Immature natural killer cell (primary cell): ENCODE measurements at regions not wholly inside any gene's neighbourhood (a gene's known extent, or its start where the extent isn't known, plus 50 kb on each side); places are given as distances from the start of the nearest gene placed in this dataset.

Experiments
- DNase-seq, 3 donors: peaks; one replicate each; pipeline ENCODE4 v3.0.0; 2022; ENCODE audit warnings: mixed read lengths in 1 of 3
- H3K27ac Mint-ChIP-seq, 6 donors: one replicate each; pipeline ENCODE4 v1.8.0; 2020; ENCODE audit warnings: mixed read lengths in 6 of 6, mild to moderate bottlenecking in 5 of 6, inconsistent platforms in 4 of 6, moderate library complexity in 3 of 6
- H3K27me3 Mint-ChIP-seq, 3 donors: one replicate each; pipeline ENCODE4 v1.8.0; 2020 to 2021; ENCODE audit warnings: low read depth in 3 of 3, mild to moderate bottlenecking in 3 of 3, mixed read lengths in 3 of 3, moderate library complexity in 3 of 3, inconsistent platforms in 1 of 3
- H3K36me3 Mint-ChIP-seq, 3 donors: one replicate each; pipeline ENCODE4 v1.8.0; 2020; ENCODE audit warnings: mixed read lengths in 3 of 3, inconsistent platforms in 2 of 3, mild to moderate bottlenecking in 2 of 3
- H3K4me1 Mint-ChIP-seq, 2 donors: one replicate each; pipeline ENCODE4 v1.8.0; 2020; ENCODE audit warnings: inconsistent platforms in 2 of 2, mild to moderate bottlenecking in 2 of 2, mixed read lengths in 2 of 2, moderate library complexity in 1 of 2
- H3K4me3 Mint-ChIP-seq, 5 donors: one replicate each; pipeline ENCODE4 v1.8.0; 2020; ENCODE audit warnings: mild to moderate bottlenecking in 5 of 5, mixed read lengths in 5 of 5, inconsistent platforms in 3 of 5, moderate library complexity in 3 of 5
- H3K9me3 Mint-ChIP-seq, 6 donors: one replicate each; pipeline ENCODE4 v1.8.0; 2020; ENCODE audit warnings: mild to moderate bottlenecking in 6 of 6, mixed read lengths in 6 of 6, inconsistent platforms in 4 of 6, moderate library complexity in 3 of 6

DNA sequence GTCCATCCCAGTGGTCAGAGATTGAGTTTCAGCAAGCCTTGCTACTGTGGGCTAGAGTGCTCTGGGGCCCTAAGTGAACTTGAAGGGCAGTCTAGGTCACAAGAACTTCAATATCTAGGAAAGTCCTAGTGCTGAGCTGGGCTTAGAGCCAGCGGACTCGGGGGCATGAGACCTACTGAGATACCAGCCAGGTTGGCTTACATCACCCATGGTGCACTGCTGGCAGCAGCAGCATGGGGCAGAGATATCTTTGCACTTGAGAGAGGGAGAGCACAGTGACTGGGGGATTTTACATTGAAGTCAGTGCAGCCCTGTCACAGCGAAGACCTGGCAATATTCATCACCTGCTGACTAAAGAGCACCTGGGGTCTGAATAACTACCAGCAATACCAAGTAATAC, 158.3 kb upstream of the PRKD1 start:
- H3K4me1 Mint-ChIP-seq, result no peaks in the 10 kb centered on the region
- no peaks in the 10 kb centered on the region for H3K36me3 Mint-ChIP-seq
- H3K4me3 Mint-ChIP-seq, result no peak overlapping the region
- no peak for DNase-seq
- no peak overlapping the region for H3K27ac Mint-ChIP-seq
- no peaks in the 10 kb centered on the region for H3K27me3 Mint-ChIP-seq
- peaks cover 11 to 70% (median 32%) of the 10 kb centered on the region in 6 donors for H3K9me3 Mint-ChIP-seq

DNA sequence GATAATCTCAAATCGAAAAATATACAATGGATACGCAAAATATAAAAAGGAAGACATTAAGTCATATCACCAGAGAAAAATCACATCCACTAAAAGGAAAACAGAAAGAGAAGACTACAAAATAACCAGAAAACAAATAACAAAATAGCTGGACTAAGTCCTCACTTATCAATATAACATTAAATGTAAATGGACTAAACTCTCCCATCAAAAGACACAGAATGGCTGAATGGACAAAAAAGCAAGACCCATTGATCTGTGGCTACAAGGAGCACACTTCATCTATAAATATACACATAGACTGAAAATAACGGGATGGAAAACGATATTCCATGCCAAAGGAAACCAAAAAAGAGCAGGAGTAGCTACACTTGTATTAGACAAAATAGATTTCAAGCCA, 161.0 kb upstream of the PRKD1 start:
- Mint-ChIP-seq H3K4me1 (no peaks in the 10 kb centered on the region), H3K4me3 (no peak overlapping the region), H3K27me3 (no peaks in the 10 kb centered on the region), H3K9me3 (peaks cover 15 to 82% (median 40%) of the 10 kb centered on the region in 6 donors), H3K27ac (no peak overlapping the region), H3K36me3 (no peaks in the 10 kb centered on the region)
- DNase-seq, result no peak

DNA sequence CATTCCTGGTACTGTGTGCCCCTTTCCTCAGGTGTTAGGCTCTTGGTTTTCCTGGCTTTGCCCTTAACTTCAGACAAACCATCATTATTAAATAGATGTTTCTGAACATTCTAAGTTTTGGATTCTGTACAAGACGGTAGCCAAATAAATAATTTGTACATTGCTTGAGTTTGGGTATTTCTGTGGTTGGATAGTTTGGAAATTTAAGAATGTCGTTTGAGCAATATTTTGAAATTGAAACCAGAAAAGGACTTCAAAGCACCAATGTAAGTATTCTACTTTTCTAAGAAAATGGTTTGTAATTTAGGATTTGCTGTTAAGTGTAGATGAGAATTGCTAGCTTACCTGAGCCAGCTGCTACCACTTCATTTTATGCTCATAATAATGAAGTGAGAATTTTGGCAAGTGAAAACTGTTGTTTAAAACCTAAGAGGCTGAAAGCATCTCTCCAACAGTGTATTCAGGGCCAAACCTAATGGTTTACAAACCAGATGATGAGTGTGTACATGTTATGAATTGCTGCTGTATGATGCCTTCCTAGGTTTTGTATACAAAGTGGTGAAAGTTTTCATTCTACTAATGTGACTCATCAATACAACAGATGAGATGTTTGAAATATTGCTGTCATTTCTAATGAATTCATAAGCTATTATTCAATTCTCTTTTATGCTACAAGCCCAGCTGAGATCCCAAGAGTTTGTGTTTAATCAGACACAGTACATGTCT, 181.5 kb upstream of the PRKD1 start:
- Mint-ChIP-seq H3K9me3 (peaks cover 11 to 48% (median 18%) of the 10 kb centered on the region in 6 donors), H3K4me1 (no peaks in the 10 kb centered on the region), H3K27ac (no peak overlapping the region), H3K36me3 (peaks cover 0 to 3% (median 0%) of the 10 kb centered on the region in 3 donors), H3K4me3 (no peak overlapping the region), H3K27me3 (no peaks in the 10 kb centered on the region)
- DNase-seq, result no peak

DNA sequence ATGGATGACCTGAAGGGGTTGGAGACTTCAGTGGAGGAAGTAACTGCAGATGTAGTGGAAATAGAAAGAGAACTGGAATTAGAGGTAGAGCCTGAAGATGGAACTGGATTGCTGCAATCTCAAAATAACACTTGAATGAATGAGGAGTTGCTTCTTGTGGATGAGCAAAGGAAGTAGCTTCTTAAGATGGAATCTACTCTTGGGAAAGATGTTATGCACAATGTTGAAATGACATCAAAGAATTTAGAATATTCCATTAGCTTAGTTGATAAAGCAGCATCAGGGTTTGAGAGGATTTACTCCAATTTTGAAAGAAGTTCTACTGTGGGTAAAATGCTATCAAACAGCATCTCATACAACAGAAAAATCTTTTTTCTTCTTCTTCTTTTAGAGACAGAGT, 186.4 kb upstream of the PRKD1 start:
- Mint-ChIP-seq H3K4me1 (no peaks in the 10 kb centered on the region), H3K27me3 (no peaks in the 10 kb centered on the region), H3K4me3 (no peak overlapping the region), H3K27ac (no peak overlapping the region), H3K36me3 (peaks cover 0 to 3% (median 0%) of the 10 kb centered on the region in 3 donors), H3K9me3 (peaks cover 2 to 24% (median 9%) of the 10 kb centered on the region in 6 donors)
- DNase-seq, result no peak

DNA sequence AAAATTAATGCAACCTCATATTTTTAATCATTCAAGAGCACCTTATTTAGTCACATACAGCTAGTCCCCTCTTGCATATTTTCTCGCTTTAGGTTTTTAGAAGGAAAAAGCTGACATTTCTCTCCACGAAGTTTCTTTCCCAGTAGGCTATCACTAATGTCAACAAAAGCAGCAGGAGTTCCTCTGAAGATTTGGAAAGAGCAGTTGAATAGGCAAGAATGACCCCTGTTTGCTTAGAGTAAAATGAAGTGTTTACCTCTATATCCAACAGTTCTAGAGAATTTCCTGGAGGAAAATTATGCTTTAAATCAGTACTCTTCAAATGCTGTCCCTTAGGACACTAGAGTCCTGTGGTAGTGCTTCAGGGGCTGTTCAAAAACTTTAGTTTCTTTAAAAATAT, 188.1 kb upstream of the PRKD1 start:
- no peak overlapping the region for H3K4me3 Mint-ChIP-seq
- peaks cover 0 to 3% (median 0%) of the 10 kb centered on the region in 3 donors for H3K36me3 Mint-ChIP-seq
- H3K27ac Mint-ChIP-seq, result no peak overlapping the region
- no peak for DNase-seq
- H3K4me1 Mint-ChIP-seq, result no peaks in the 10 kb centered on the region
- H3K9me3 Mint-ChIP-seq, result peaks cover 0 to 21% (median 9%) of the 10 kb centered on the region in 6 donors
- H3K27me3 Mint-ChIP-seq, result no peaks in the 10 kb centered on the region

DNA sequence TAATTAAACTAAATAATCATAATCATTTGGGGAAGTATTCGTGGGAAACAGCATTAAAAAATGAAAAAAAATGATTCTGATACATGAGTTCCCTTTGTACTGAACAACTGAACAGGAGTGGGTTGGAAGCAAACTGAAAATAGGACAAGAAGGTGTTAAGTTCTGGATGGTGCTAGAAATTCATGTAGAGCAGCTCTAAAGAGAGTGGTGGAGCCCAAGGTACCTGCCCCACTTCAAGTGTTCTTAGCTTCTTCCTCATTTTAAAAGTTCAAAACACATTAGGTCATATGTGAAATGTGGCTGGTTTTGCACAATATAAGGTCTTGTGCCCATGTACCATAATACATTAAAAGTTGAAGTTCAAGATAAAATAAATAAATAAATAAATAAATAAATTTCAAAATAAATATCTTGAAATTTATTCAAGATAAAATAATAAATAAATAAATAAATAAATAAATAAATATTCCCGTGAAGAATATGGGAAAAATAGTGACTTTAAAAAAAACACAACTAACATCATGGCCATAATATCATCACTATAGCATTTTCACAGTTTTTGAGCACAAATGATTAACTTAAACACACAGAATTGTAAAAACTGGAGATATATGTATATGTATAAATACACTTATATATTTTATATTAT, 191.5 kb upstream of the PRKD1 start:
- Mint-ChIP-seq H3K36me3 (no peaks in the 10 kb centered on the region), H3K4me1 (no peaks in the 10 kb centered on the region), H3K4me3 (no peak overlapping the region), H3K27me3 (no peaks in the 10 kb centered on the region), H3K27ac (no peak overlapping the region), H3K9me3 (peaks cover 0 to 6% (median 5%) of the 10 kb centered on the region in 6 donors)
- DNase-seq, result no peak

DNA sequence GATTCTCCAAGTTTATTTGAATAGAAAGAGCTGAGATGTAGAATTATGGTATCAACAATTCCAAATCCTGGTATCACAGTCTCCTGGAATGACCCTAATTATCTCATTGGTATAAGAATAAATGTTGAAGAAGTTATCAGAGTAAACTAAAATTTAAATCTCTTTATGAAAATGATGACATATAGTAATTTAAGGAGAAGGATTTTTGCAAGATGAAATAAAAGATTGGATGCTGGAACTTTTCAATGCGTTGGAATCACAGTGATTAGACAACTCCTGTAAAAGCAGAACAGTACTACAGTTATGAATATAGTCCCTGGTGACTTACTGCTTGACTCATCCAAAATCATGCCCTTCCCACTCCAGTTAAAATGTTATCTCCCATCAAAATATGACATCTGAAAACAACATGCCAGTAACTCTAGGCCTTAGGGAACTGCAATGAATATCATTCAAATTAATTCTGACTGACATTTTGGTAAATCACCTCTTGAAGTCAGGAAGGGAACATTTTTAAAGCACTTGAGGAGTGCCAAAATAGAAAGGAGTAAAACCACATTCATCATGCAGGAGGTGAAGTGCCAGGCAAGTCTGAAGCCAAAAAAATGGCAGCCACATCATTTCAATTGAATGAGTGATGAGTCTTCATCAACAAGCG, 197.8 kb upstream of the PRKD1 start:
- H3K27ac Mint-ChIP-seq, result no peak overlapping the region
- H3K27me3 Mint-ChIP-seq, result no peaks in the 10 kb centered on the region
- DNase-seq, result no peak
- H3K36me3 Mint-ChIP-seq, result no peaks in the 10 kb centered on the region
- H3K4me3 Mint-ChIP-seq, result no peak overlapping the region
- H3K9me3 Mint-ChIP-seq, result peaks cover 0 to 14% (median 6%) of the 10 kb centered on the region in 6 donors
- H3K4me1 Mint-ChIP-seq, result no peaks in the 10 kb centered on the region

DNA sequence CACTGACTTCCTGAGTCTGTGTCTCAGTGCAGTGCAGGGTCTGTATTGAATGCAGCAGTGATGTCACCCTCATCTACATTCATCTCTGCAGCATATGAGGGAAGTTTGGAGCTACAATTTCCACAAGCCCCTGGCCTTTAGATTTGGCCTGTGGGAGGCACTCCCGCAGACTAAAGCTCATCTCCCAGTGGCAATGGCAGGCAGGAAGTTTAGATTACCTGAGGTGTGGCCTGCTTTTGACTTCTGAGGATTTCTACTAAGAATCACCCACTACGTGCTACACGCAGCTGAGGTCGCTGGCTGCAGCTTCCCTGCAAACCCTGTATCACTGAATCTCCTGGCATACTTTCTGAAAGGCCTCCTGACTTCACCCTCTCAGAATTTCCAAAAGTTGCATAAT, 202.2 kb upstream of the PRKD1 start:
- H3K4me1 Mint-ChIP-seq, result no peaks in the 10 kb centered on the region
- peaks cover 0 to 38% (median 5%) of the 10 kb centered on the region in 6 donors for H3K9me3 Mint-ChIP-seq
- no peaks in the 10 kb centered on the region for H3K36me3 Mint-ChIP-seq
- H3K27ac Mint-ChIP-seq, result no peak overlapping the region
- no peak for DNase-seq
- H3K4me3 Mint-ChIP-seq, result no peak overlapping the region
- H3K27me3 Mint-ChIP-seq, result no peaks in the 10 kb centered on the region

DNA sequence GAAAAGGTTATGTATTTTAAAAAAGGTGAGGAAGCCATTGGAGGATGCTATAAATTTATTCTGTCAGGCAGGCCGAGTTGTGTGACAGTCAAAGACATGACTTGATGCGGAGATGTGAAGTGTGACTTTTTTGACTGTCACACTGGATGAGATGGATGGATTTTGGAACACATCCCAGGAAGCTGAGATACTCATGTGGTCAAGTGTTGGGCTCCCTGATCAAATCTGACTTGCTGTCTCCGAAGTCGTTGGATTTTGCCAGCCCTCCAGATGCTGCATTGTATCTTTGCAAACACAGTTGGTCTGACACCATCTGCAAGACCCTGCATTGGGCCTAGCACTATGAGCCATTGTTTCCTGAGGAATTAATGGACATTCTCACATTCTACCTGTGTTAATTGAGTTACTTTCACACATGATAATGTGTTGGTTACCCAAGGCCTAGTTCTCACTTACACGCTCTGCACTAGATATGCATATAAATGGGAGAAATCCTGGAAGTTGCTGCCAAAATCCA, 204.0 kb upstream of the PRKD1 start:
- H3K27ac Mint-ChIP-seq, result no peak overlapping the region
- no peaks in the 10 kb centered on the region for H3K4me1 Mint-ChIP-seq

DNA sequence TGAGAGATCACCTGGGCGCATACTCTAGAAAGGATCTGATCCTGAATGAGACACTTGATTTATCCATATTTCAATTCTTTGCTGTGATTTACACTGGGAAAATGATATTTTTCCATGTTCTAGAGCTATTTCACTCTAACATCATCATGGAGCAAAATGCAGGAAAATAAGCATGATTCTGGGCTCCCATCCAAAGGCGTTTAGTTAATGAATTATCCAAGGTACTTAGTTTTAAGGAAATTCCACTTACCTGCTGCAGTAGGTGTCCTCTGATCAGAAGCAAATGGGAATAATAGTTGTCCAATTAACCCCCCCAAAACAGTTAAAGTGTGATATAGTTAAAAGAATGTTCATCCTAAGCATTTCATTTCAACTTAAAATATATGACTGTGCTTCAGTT, 204.5 kb upstream of the PRKD1 start:
- H3K9me3 Mint-ChIP-seq, result peaks cover 0 to 37% (median 4%) of the 10 kb centered on the region in 6 donors
- no peaks in the 10 kb centered on the region for H3K4me1 Mint-ChIP-seq
- H3K27me3 Mint-ChIP-seq, result no peaks in the 10 kb centered on the region
- H3K36me3 Mint-ChIP-seq, result no peaks in the 10 kb centered on the region
- no peak for DNase-seq
- H3K4me3 Mint-ChIP-seq, result no peak overlapping the region
- H3K27ac Mint-ChIP-seq, result no peak overlapping the region

More for the DNA sequence above, 204.0 kb upstream of the PRKD1 start:
- no peaks in the 10 kb centered on the region for H3K36me3 Mint-ChIP-seq
- no peak for DNase-seq
- no peak overlapping the region for H3K4me3 Mint-ChIP-seq
- no peaks in the 10 kb centered on the region for H3K27me3 Mint-ChIP-seq
- peaks cover 2 to 42% (median 4%) of the 10 kb centered on the region in 6 donors for H3K9me3 Mint-ChIP-seq

DNA sequence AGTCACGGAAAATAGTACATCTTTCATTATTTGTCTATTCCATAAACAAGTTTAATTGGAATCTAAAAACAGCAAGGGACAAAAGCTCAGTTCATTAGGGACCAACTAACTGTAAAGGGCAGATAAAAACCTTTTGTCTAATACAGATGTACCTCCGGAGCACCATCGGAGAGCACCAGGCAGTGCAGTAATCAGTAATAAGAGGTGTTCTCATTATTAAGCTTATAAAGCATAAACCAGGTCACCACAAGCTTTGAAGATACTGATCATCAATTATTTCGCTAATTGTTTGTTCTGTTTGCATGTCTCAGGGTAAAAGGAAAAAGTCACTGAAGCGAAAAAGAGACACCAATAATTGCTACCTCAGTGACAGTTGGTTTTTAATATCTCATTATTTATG, 207.3 kb upstream of the PRKD1 start:
- Mint-ChIP-seq H3K27ac (no peak overlapping the region), H3K4me3 (no peak overlapping the region), H3K9me3 (peaks cover 0 to 39% (median 5%) of the 10 kb centered on the region in 6 donors), H3K27me3 (no peaks in the 10 kb centered on the region), H3K4me1 (no peaks in the 10 kb centered on the region), H3K36me3 (no peaks in the 10 kb centered on the region)
- DNase-seq, result no peak

DNA sequence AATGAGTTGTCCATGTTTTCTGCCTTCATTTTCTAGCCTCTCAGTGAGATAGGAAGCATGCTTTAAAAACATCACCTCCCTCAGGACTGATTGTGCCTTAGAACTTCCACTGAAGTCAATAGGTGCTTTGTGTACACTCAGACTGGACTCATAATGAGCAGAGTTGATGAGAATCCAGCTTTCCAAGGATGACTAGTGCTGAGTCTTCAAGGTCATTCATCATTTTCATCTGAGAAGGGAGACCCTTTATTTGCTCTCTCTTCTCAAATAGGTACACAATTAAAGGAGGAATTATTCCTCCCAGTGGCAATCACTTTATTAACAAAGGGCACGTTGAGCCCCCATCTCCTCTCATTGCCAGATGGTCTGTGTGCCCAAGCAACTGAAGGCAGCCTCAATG, 210.9 kb upstream of the PRKD1 start:
- Mint-ChIP-seq H3K36me3 (peaks cover 0 to 4% (median 0%) of the 10 kb centered on the region in 3 donors), H3K4me3 (no peak overlapping the region), H3K9me3 (peaks cover 1 to 42% (median 13%) of the 10 kb centered on the region in 6 donors), H3K27ac (no peak overlapping the region), H3K4me1 (no peaks in the 10 kb centered on the region), H3K27me3 (no peaks in the 10 kb centered on the region)
- no peak for DNase-seq

DNA sequence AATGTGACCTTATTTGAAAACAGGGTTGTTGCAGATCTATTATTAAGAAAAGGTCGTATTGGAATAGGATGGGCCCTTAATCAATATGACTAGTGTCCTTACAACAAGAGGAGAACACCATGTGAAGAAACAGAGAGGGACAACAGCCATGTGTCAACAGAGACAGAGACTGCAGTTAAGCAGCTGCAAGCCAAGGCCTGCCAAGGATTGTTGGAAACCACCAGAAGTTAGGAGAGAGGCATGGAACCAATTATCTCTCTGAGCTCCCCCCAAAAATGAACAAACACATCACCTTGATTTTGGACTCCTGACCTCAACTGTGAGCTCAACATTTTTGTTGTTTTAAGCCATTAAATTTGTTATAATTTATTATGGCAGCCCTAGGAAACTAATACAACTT, 214.6 kb upstream of the PRKD1 start:
- Mint-ChIP-seq H3K27ac (no peak overlapping the region), H3K9me3 (peaks cover 10 to 54% (median 34%) of the 10 kb centered on the region in 6 donors), H3K27me3 (no peaks in the 10 kb centered on the region), H3K36me3 (peaks cover 0 to 4% (median 0%) of the 10 kb centered on the region in 3 donors), H3K4me3 (no peak overlapping the region), H3K4me1 (no peaks in the 10 kb centered on the region)
- DNase-seq, result no peak

DNA sequence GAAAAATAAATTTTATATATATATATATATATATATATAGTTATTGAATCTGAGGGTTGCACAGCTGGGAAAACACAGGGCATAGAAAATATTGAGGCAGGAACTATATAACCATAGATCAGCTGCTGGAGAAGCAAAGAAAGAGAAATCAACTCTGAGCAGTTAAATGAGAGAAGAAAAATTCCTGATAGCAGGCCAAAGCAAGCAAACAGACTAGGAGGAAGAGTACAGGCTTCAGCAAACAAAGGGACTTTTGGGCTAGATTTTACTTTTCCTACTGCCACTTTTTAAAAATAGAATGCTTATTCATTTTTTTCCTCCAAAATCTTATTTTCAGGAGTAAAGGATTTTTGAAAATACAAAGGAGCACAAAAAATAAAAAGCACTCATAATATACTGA, 216.0 kb upstream of the PRKD1 start:
- H3K4me3 Mint-ChIP-seq, result no peak overlapping the region
- H3K36me3 Mint-ChIP-seq, result peaks cover 0 to 4% (median 0%) of the 10 kb centered on the region in 3 donors
- H3K4me1 Mint-ChIP-seq, result no peaks in the 10 kb centered on the region
- no peak overlapping the region for H3K27ac Mint-ChIP-seq
- H3K9me3 Mint-ChIP-seq, result peaks cover 16 to 58% (median 40%) of the 10 kb centered on the region in 6 donors
- H3K27me3 Mint-ChIP-seq, result no peaks in the 10 kb centered on the region
- no peak for DNase-seq
